Stomach (tissue), 8 donors: ENCODE measurements at regions not wholly inside any gene's neighbourhood (a gene's known extent, or its start where the extent isn't known, plus 50 kb on each side); places are given as distances from the start of the nearest gene placed in this dataset.

ENCODE experiments used
- DNase-seq, 2 donors: peaks; one replicate each; pipeline versions ENCODE4 v3.0.0 to v3.0.0-alpha.2; 2013 to 2019
- H3K27ac ChIP-seq, 5 donors: fragments of 200-600 bp in 4 of 5; sonication (generic) in 4 of 5; one replicate each; pipeline ENCODE4 v1.5.1; 2013 to 2019; ENCODE audit warnings: mild to moderate bottlenecking in 1 of 5, moderate library complexity in 1 of 5
- H3K27me3 ChIP-seq, 3 donors: fragments of 200-600 bp; sonication (generic); one replicate each; pipeline ENCODE4 v1.5.1; 2017 to 2019; ENCODE audit warnings: mixed run types in 1 of 3
- H3K36me3 ChIP-seq, 4 donors: fragments of 200-600 bp; sonication (generic); 1 replicate in 3 of 4; 2 replicates in 1 of 4; pipeline ENCODE4 v1.5.1; 2016 to 2019
- H3K4me1 ChIP-seq, 4 donors: fragments of 200-600 bp; sonication (generic); one replicate each; pipeline ENCODE4 v1.5.1; 2016 to 2019
- H3K4me3 ChIP-seq, 4 donors: fragments of 200-600 bp; sonication (generic) in 3 of 4; one replicate each; pipeline ENCODE4 v1.5.1; 2016 to 2019; ENCODE audit warnings: mild to moderate bottlenecking in 1 of 4
- H3K9me3 ChIP-seq, 4 donors: fragments of 200-600 bp; sonication (generic); one replicate each; pipeline ENCODE4 v1.5.1; 2016 to 2019
- CTCF ChIP-seq, 7 experiments: fragments of 450-650 bp in 4 of 7; fragments of 200-600 bp in 3 of 7; sonication (generic) in 3 of 7; IDR thresholded peaks; one replicate each; pipeline ENCODE4 v1.5.1; 2016 to 2019; ENCODE audit warnings: antibody characterized with exemption in 7 of 7, control low read depth in 2 of 7, mild to moderate bottlenecking in 1 of 7
- EP300 ChIP-seq: sonication (generic); formaldehyde crosslinking; IDR thresholded peaks from one replicate; pipeline ENCODE4 v1.6.1; 2017; ENCODE audit warnings: antibody characterized with exemption
- POLR2A ChIP-seq, 4 donors: fragments of 450-650 bp; IDR thresholded peaks; one replicate each; pipeline ENCODE4 v1.6.1; 2016; ENCODE audit warnings: antibody characterized with exemption in 4 of 4, control low read depth in 2 of 4, mild to moderate bottlenecking in 1 of 4, moderate library complexity in 1 of 4
- POLR2AphosphoS5 ChIP-seq, 3 donors: sonication (generic); formaldehyde crosslinking; IDR thresholded peaks; one replicate each; pipeline ENCODE4 v1.6.1; 2016; ENCODE audit warnings: antibody characterized with exemption in 3 of 3
- WGBS, 5 donors: extraction: QIAGEN DNeasy Blood & Tissue Kit in 3 of 5; methylation state at CpG; one replicate each; pipeline versions ENCODE4 v1.1.5 to v1.1.7; 2013 to 2018; 5-methylcytosine and 5-hydroxymethylcytosine counted together
- intact Hi-C: fragments of 100-400 bp; cut with DNase I; formaldehyde crosslinking; loops from one replicate; pipeline ENCODE4 v1.15.1; 2023; ENCODE audit warnings: low total_unique reads
- donor health status: healthy with polysubstance abuse.
- donor health status: Bipolar disorder and iron deficiency.
- donor health status: healthy.

GRCh38 chr16:51988977-51989376 is 558.0 kb downstream of the TOX3 start:
- H3K27me3 ChIP-seq: no peaks in the 10 kb centered on the region
- peaks cover 0 to 2% (median 0%) of the 10 kb centered on the region in 4 donors for H3K4me1 ChIP-seq
- no peak overlapping the region for H3K27ac ChIP-seq
- H3K9me3 ChIP-seq: no peaks in the 10 kb centered on the region
- DNase-seq: no peak
- TF ChIP-seq POLR2AphosphoS5 (IDR thresholded peaks at IDR 0.05) (no peak), POLR2A (IDR thresholded peaks at IDR 0.05) (no peak), CTCF (IDR thresholded peaks at IDR 0.05) (no peak), EP300 (no peak)
- intact Hi-C loops: no loop called here
- H3K4me3 ChIP-seq: no peak overlapping the region
- H3K36me3 ChIP-seq: no peaks in the 10 kb centered on the region

GRCh38 chr16:51987519-51987918 is 559.4 kb downstream of the TOX3 start:
- Histone ChIP-seq H3K4me3 (no peak overlapping the region), H3K27me3 (no peaks in the 10 kb centered on the region), H3K36me3 (no peaks in the 10 kb centered on the region), H3K9me3 (no peaks in the 10 kb centered on the region), H3K4me1 (peaks cover 0 to 3% (median 0%) of the 10 kb centered on the region in 4 donors), H3K27ac (no peak overlapping the region)
- DNase-seq: no peak
- intact Hi-C loops: no loop called here
- TF ChIP-seq POLR2A (IDR thresholded peaks at IDR 0.05): no peak
- TF ChIP-seq POLR2AphosphoS5 (IDR thresholded peaks at IDR 0.05): no peak
- TF ChIP-seq CTCF (IDR thresholded peaks at IDR 0.05): no peak
- no peak for TF ChIP-seq EP300
- WGBS, 5 donors: 34 to 85% (median 78%) methylated on average over 1 of the region's 1 CpG

- intact Hi-C loops: no loop called here
- H3K4me1 ChIP-seq: peaks cover 0 to 8% (median 0%) of the 10 kb centered on the region in 4 donors
- TF ChIP-seq CTCF (IDR thresholded peaks at IDR 0.05): no peak
- no peak for TF ChIP-seq POLR2A (IDR thresholded peaks at IDR 0.05)
- TF ChIP-seq POLR2AphosphoS5 (IDR thresholded peaks at IDR 0.05): no peak
- no peak for TF ChIP-seq EP300
- no peaks in the 10 kb centered on the region for H3K9me3 ChIP-seq
- WGBS, 5 donors: 67 to 85% (median 78%) methylated on average over 2 of the region's 2 CpGs
- H3K27ac ChIP-seq: no peak overlapping the region
- no peak for DNase-seq
- H3K36me3 ChIP-seq: no peaks in the 10 kb centered on the region
- H3K27me3 ChIP-seq: no peaks in the 10 kb centered on the region
- H3K4me3 ChIP-seq: no peak overlapping the region
Observed at GRCh38 chr16:51986717-51987116, 560.2 kb downstream of the TOX3 start.

GRCh38 chr16:51986301-51986700 is 560.6 kb downstream of the TOX3 start:
- Histone ChIP-seq H3K9me3 (no peaks in the 10 kb centered on the region), H3K36me3 (no peaks in the 10 kb centered on the region), H3K4me1 (peaks cover 0 to 8% (median 0%) of the 10 kb centered on the region in 4 donors), H3K4me3 (no peak overlapping the region), H3K27ac (no peak overlapping the region), H3K27me3 (no peaks in the 10 kb centered on the region)
- DNase-seq: no peak
- WGBS, 5 donors: 59 to 80% (median 72%) methylated on average over 1 of the region's 1 CpG
- intact Hi-C loops: no loop called here
- no peak for TF ChIP-seq POLR2A (IDR thresholded peaks at IDR 0.05)
- TF ChIP-seq CTCF (IDR thresholded peaks at IDR 0.05): no peak

GRCh38 chr16:51985126-51985525 is 561.8 kb downstream of the TOX3 start:
- Histone ChIP-seq H3K27ac (no peak overlapping the region), H3K4me3 (no peak overlapping the region), H3K27me3 (no peaks in the 10 kb centered on the region), H3K4me1 (peaks cover 0 to 8% (median 0%) of the 10 kb centered on the region in 4 donors), H3K36me3 (no peaks in the 10 kb centered on the region), H3K9me3 (no peaks in the 10 kb centered on the region)
- intact Hi-C loops: no loop called here
- TF ChIP-seq CTCF (IDR thresholded peaks at IDR 0.05): no peak
- TF ChIP-seq EP300: no peak
- no peak for TF ChIP-seq POLR2AphosphoS5 (IDR thresholded peaks at IDR 0.05)
- no peak for TF ChIP-seq POLR2A (IDR thresholded peaks at IDR 0.05)
- 52 to 77% (median 69%) methylated on average over 2 of the region's 2 CpGs for WGBS, 5 donors
- DNase-seq: no peak
